ENCODE measurements at regions not wholly inside any gene's neighbourhood (a gene's known extent, or its start where the extent isn't known, plus 50 kb on each side); places are given as distances from the start of the nearest gene placed in this dataset.

- no peak for DNase-seq
- peak overlapping the region in 1 of 2 experiments; percentile 49; a peak in 2 of 4 replicates for H3K27ac ChIP-seq (ENCODE audit: low read depth in 2 of 2, low read length in 1 of 2)
- TF ChIP-seq FOSL2 (IDR thresholded peaks at IDR 0.05; ENCODE audit: borderline replicate concordance, low read depth) (no peak), EP300 (IDR thresholded peaks at IDR 0.05; ENCODE audit: borderline replicate concordance in 1 of 2, low read depth in 1 of 2, low read length in 1 of 2) (no peak)
- H3K9ac ChIP-seq = no peak overlapping the region
- H3K4me1 ChIP-seq (ENCODE audit: control insufficient read depth in 1 of 2, insufficient read depth in 2 of 2, low read depth in 1 of 2, low read length in 1 of 2) = peaks cover 0 to 12% of the 10 kb centered on the region in 2 experiments; a peak in 1 of 4 replicates
- WGBS (ENCODE audit: low lambda C conversion rate) = 47% methylated on average over 2 of the region's 2 CpGs
- no peaks in the 10 kb centered on the region for H3K9me2 ChIP-seq
- peaks cover 8% of the 10 kb centered on the region for H3F3A ChIP-seq (replicated peaks; ENCODE audit: insufficient read depth)
- no peaks in the 10 kb centered on the region for H3K36me3 ChIP-seq (replicated peaks in 1 of 2; ENCODE audit: control insufficient read depth in 1 of 2, insufficient read depth in 2 of 2, low read length in 1 of 2)
- ChIA-PET CTCF (no interaction called here), POLR2A (no interaction called here)
- H4K20me1 ChIP-seq (ENCODE audit: insufficient read depth) = no peaks in the 10 kb centered on the region
- no peak overlapping the region for H3K4me3 ChIP-seq (ENCODE audit: low read depth in 2 of 2, low read length in 1 of 2)
- no peaks in the 10 kb centered on the region for H3K79me2 ChIP-seq (ENCODE audit: insufficient read depth)
- no peaks in the 10 kb centered on the region for H3K27me3 ChIP-seq (ENCODE audit: insufficient read depth)
- H2AFZ ChIP-seq (ENCODE audit: low read depth) = peak overlapping the region; percentile 66; the same call in 1 of the 2 replicates
- H3K9me3 ChIP-seq = no peaks in the 10 kb centered on the region
- 0 out of 2 replicates have a peak overlapping the region, but pooled peaks have one; percentile 6 for H3K4me2 ChIP-seq
Measured at GRCh38 chr3:180420016-180420415, 181.9 kb upstream of the TTC14 start.

GRCh38 chr3:180420804-180421203 is 181.2 kb upstream of the TTC14 start:
- no peak for DNase-seq

More at GRCh38 chr3:180420804-180421203, 181.2 kb upstream of the TTC14 start:
- no peaks in the 10 kb centered on the region for H3K36me3 ChIP-seq (replicated peaks in 1 of 2; ENCODE audit: control insufficient read depth in 1 of 2, insufficient read depth in 2 of 2, low read length in 1 of 2)
- TF ChIP-seq CTCF (IDR thresholded peaks at IDR 0.05) (no peak), TCF12 (IDR thresholded peaks at IDR 0.05) (peak; percentile 26; the same call in 1 of the 2 replicates), RCOR1 (IDR thresholded peaks at IDR 0.05; ENCODE audit: low read length) (no peak), NFIC (IDR thresholded peaks at IDR 0.05; ENCODE audit: borderline replicate concordance) (no peak), FOSL2 (IDR thresholded peaks at IDR 0.05; ENCODE audit: borderline replicate concordance, low read depth) (peak; percentile 63; the same call in 1 of the 2 replicates), JUND (IDR thresholded peaks at IDR 0.05) (peak; percentile 59), FOXM1 (IDR thresholded peaks at IDR 0.05; ENCODE audit: low read depth) (no peak)
- no peak overlapping the region for H3K4me3 ChIP-seq (ENCODE audit: low read depth in 2 of 2, low read length in 1 of 2)
- H3K27ac ChIP-seq (ENCODE audit: low read depth in 2 of 2, low read length in 1 of 2) = peak overlapping the region in 1 of 2 experiments; percentile 49; a peak in 2 of 4 replicates
- H2AFZ ChIP-seq (ENCODE audit: low read depth) = peak overlapping the region; percentile 94; the same call in 1 of the 2 replicates
- no peaks in the 10 kb centered on the region for H3K79me2 ChIP-seq (ENCODE audit: insufficient read depth)
- ChIA-PET POLR2A (no interaction called here), CTCF (no interaction called here)
- no peaks in the 10 kb centered on the region for H3K9me2 ChIP-seq
- no peaks in the 10 kb centered on the region for H4K20me1 ChIP-seq (ENCODE audit: insufficient read depth)
- H3K9ac ChIP-seq = peak overlapping the region; percentile 14; the same call in 1 of the 2 replicates
- peaks cover 0 to 12% of the 10 kb centered on the region in 2 experiments; a peak in 1 of 4 replicates for H3K4me1 ChIP-seq (ENCODE audit: control insufficient read depth in 1 of 2, insufficient read depth in 2 of 2, low read depth in 1 of 2, low read length in 1 of 2)
- H3K4me2 ChIP-seq = peak overlapping the region; percentile 6; the same call in 1 of the 2 replicates
- H3K27me3 ChIP-seq (ENCODE audit: insufficient read depth) = no peaks in the 10 kb centered on the region
- H3F3A ChIP-seq (replicated peaks; ENCODE audit: insufficient read depth) = peaks cover 8% of the 10 kb centered on the region
- H3K9me3 ChIP-seq = no peaks in the 10 kb centered on the region
- 18% methylated on average over 2 of the region's 2 CpGs for WGBS (ENCODE audit: low lambda C conversion rate)

All from SK-N-SH (cell line).